Immature natural killer cell (primary cell): ENCODE measurements at regions not wholly inside any gene's neighbourhood (a gene's known extent, or its start where the extent isn't known, plus 50 kb on each side); places are given as distances from the start of the nearest gene placed in this dataset.

ENCODE experiments used
- DNase-seq, 3 donors: peaks; one replicate each; pipeline ENCODE4 v3.0.0; 2022; ENCODE audit warnings: mixed read lengths in 1 of 3
- H3K27ac Mint-ChIP-seq, 6 donors: one replicate each; pipeline ENCODE4 v1.8.0; 2020; ENCODE audit warnings: mixed read lengths in 6 of 6, mild to moderate bottlenecking in 5 of 6, inconsistent platforms in 4 of 6, moderate library complexity in 3 of 6
- H3K27me3 Mint-ChIP-seq, 3 donors: one replicate each; pipeline ENCODE4 v1.8.0; 2020 to 2021; ENCODE audit warnings: low read depth in 3 of 3, mild to moderate bottlenecking in 3 of 3, mixed read lengths in 3 of 3, moderate library complexity in 3 of 3, inconsistent platforms in 1 of 3
- H3K36me3 Mint-ChIP-seq, 3 donors: one replicate each; pipeline ENCODE4 v1.8.0; 2020; ENCODE audit warnings: mixed read lengths in 3 of 3, inconsistent platforms in 2 of 3, mild to moderate bottlenecking in 2 of 3
- H3K4me1 Mint-ChIP-seq, 2 donors: one replicate each; pipeline ENCODE4 v1.8.0; 2020; ENCODE audit warnings: inconsistent platforms in 2 of 2, mild to moderate bottlenecking in 2 of 2, mixed read lengths in 2 of 2, moderate library complexity in 1 of 2
- H3K4me3 Mint-ChIP-seq, 5 donors: one replicate each; pipeline ENCODE4 v1.8.0; 2020; ENCODE audit warnings: mild to moderate bottlenecking in 5 of 5, mixed read lengths in 5 of 5, inconsistent platforms in 3 of 5, moderate library complexity in 3 of 5
- H3K9me3 Mint-ChIP-seq, 6 donors: one replicate each; pipeline ENCODE4 v1.8.0; 2020; ENCODE audit warnings: mild to moderate bottlenecking in 6 of 6, mixed read lengths in 6 of 6, inconsistent platforms in 4 of 6, moderate library complexity in 3 of 6

- Mint-ChIP-seq H3K4me3 (no peak overlapping the region), H3K27ac (no peak overlapping the region), H3K36me3 (no peaks in the 10 kb centered on the region), H3K27me3 (no peaks in the 10 kb centered on the region), H3K4me1 (no peaks in the 10 kb centered on the region), H3K9me3 (peaks cover 9 to 62% (median 23%) of the 10 kb centered on the region in 6 donors)
- no peak for DNase-seq
These were observed 1216.3 kb upstream of the ADGRL3 start for GRCh38 chr4:59983852-59984251.

GRCh38 chr4:59987289-59987688, 1212.8 kb upstream of the ADGRL3 start:
- no peak for DNase-seq
- Mint-ChIP-seq H3K27me3 (no peaks in the 10 kb centered on the region), H3K4me1 (no peaks in the 10 kb centered on the region), H3K9me3 (peaks cover 8 to 39% (median 17%) of the 10 kb centered on the region in 6 donors), H3K4me3 (no peak overlapping the region), H3K36me3 (no peaks in the 10 kb centered on the region), H3K27ac (no peak overlapping the region)

- H3K9me3 Mint-ChIP-seq: peaks cover 19 to 52% (median 28%) of the 10 kb centered on the region in 6 donors
- DNase-seq: no peak
- H3K27ac Mint-ChIP-seq: no peak overlapping the region
- no peak overlapping the region for H3K4me3 Mint-ChIP-seq
- H3K27me3 Mint-ChIP-seq: peaks cover 0 to 2% (median 0%) of the 10 kb centered on the region in 3 donors
- H3K4me1 Mint-ChIP-seq: no peaks in the 10 kb centered on the region
- H3K36me3 Mint-ChIP-seq: no peaks in the 10 kb centered on the region
These were observed 1206.0 kb upstream of the ADGRL3 start for GRCh38 chr4:59994118-59994517.

GRCh38 chr4:60002603-60003337, 1197.4 kb upstream of the ADGRL3 start:
- no peak overlapping the region for H3K4me3 Mint-ChIP-seq
- H3K36me3 Mint-ChIP-seq: peaks cover 0 to 3% (median 0%) of the 10 kb centered on the region in 3 donors
- DNase-seq: no peak
- H3K27ac Mint-ChIP-seq: no peak overlapping the region
- no peaks in the 10 kb centered on the region for H3K27me3 Mint-ChIP-seq
- H3K9me3 Mint-ChIP-seq: peaks cover 11 to 58% (median 21%) of the 10 kb centered on the region in 6 donors
- H3K4me1 Mint-ChIP-seq: no peaks in the 10 kb centered on the region

- no peak overlapping the region for H3K4me3 Mint-ChIP-seq
- H3K36me3 Mint-ChIP-seq: no peaks in the 10 kb centered on the region
- H3K9me3 Mint-ChIP-seq: peaks cover 10 to 41% (median 14%) of the 10 kb centered on the region in 6 donors
- no peak overlapping the region for H3K27ac Mint-ChIP-seq
- DNase-seq: no peak
- H3K27me3 Mint-ChIP-seq: no peaks in the 10 kb centered on the region
- no peaks in the 10 kb centered on the region for H3K4me1 Mint-ChIP-seq
These were observed 1186.5 kb upstream of the ADGRL3 start for GRCh38 chr4:60013464-60014184.

GRCh38 chr4:60016971-60017370, 1183.2 kb upstream of the ADGRL3 start:
- Mint-ChIP-seq H3K9me3 (peaks cover 7 to 33% (median 9%) of the 10 kb centered on the region in 6 donors), H3K27me3 (no peaks in the 10 kb centered on the region), H3K4me3 (no peak overlapping the region), H3K36me3 (no peaks in the 10 kb centered on the region), H3K4me1 (no peaks in the 10 kb centered on the region), H3K27ac (no peak overlapping the region)
- no peak for DNase-seq

- no peaks in the 10 kb centered on the region for H3K4me1 Mint-ChIP-seq
- H3K9me3 Mint-ChIP-seq: peaks cover 5 to 21% (median 8%) of the 10 kb centered on the region in 6 donors
- H3K27ac Mint-ChIP-seq: no peak overlapping the region
- H3K27me3 Mint-ChIP-seq: no peaks in the 10 kb centered on the region
- DNase-seq: no peak
- H3K36me3 Mint-ChIP-seq: no peaks in the 10 kb centered on the region
- H3K4me3 Mint-ChIP-seq: no peak overlapping the region
These were observed 1180.9 kb upstream of the ADGRL3 start for GRCh38 chr4:60019180-60019579.

- no peaks in the 10 kb centered on the region for H3K27me3 Mint-ChIP-seq
- no peak overlapping the region for H3K4me3 Mint-ChIP-seq
- no peak overlapping the region for H3K27ac Mint-ChIP-seq
- no peaks in the 10 kb centered on the region for H3K36me3 Mint-ChIP-seq
- no peak for DNase-seq
- H3K9me3 Mint-ChIP-seq: peaks cover 5 to 17% (median 7%) of the 10 kb centered on the region in 6 donors
- H3K4me1 Mint-ChIP-seq: no peaks in the 10 kb centered on the region
These were observed 1180.2 kb upstream of the ADGRL3 start for GRCh38 chr4:60019946-60020345.

GRCh38 chr4:60020389-60020788, 1179.7 kb upstream of the ADGRL3 start:
- Mint-ChIP-seq H3K4me1 (no peaks in the 10 kb centered on the region), H3K4me3 (no peak overlapping the region), H3K27me3 (no peaks in the 10 kb centered on the region), H3K36me3 (no peaks in the 10 kb centered on the region), H3K27ac (no peak overlapping the region), H3K9me3 (peaks cover 4 to 18% (median 7%) of the 10 kb centered on the region in 6 donors)
- no peak for DNase-seq

- H3K4me3 Mint-ChIP-seq: no peak overlapping the region
These were observed 1166.3 kb upstream of the ADGRL3 start for GRCh38 chr4:60033826-60034225.

GRCh38 chr4:60034361-60034760, 1165.8 kb upstream of the ADGRL3 start:
- no peaks in the 10 kb centered on the region for H3K27me3 Mint-ChIP-seq
- peaks cover 2 to 46% (median 13%) of the 10 kb centered on the region in 6 donors for H3K9me3 Mint-ChIP-seq
- no peak overlapping the region for H3K27ac Mint-ChIP-seq
- DNase-seq: no peak
- no peaks in the 10 kb centered on the region for H3K4me1 Mint-ChIP-seq
- H3K36me3 Mint-ChIP-seq: peaks cover 0 to 5% (median 0%) of the 10 kb centered on the region in 3 donors
- H3K4me3 Mint-ChIP-seq: no peak overlapping the region

More at GRCh38 chr4:60033826-60034225, 1166.3 kb upstream of the ADGRL3 start:
- Mint-ChIP-seq H3K9me3 (peaks cover 2 to 42% (median 12%) of the 10 kb centered on the region in 6 donors), H3K36me3 (peaks cover 0 to 5% (median 0%) of the 10 kb centered on the region in 3 donors), H3K4me1 (no peaks in the 10 kb centered on the region), H3K27me3 (no peaks in the 10 kb centered on the region), H3K27ac (no peak overlapping the region)
- DNase-seq: no peak

- Mint-ChIP-seq H3K9me3 (peaks cover 0 to 37% (median 24%) of the 10 kb centered on the region in 6 donors), H3K4me3 (no peak overlapping the region), H3K4me1 (no peaks in the 10 kb centered on the region)
These were observed 1160.2 kb upstream of the ADGRL3 start for GRCh38 chr4:60039908-60040307.

GRCh38 chr4:60042231-60042652, 1157.9 kb upstream of the ADGRL3 start:
- Mint-ChIP-seq H3K4me3 (no peak overlapping the region), H3K9me3 (peaks cover 0 to 38% (median 24%) of the 10 kb centered on the region in 6 donors), H3K27me3 (no peaks in the 10 kb centered on the region), H3K4me1 (no peaks in the 10 kb centered on the region), H3K27ac (no peak overlapping the region), H3K36me3 (peaks cover 0 to 3% (median 0%) of the 10 kb centered on the region in 3 donors)
- DNase-seq: no peak

More at GRCh38 chr4:60039908-60040307, 1160.2 kb upstream of the ADGRL3 start:
- Mint-ChIP-seq H3K27ac (no peak overlapping the region), H3K36me3 (peaks cover 0 to 3% (median 0%) of the 10 kb centered on the region in 3 donors), H3K27me3 (no peaks in the 10 kb centered on the region)
- no peak for DNase-seq

GRCh38 chr4:60042941-60043340, 1157.2 kb upstream of the ADGRL3 start:
- DNase-seq: no peak
- no peaks in the 10 kb centered on the region for H3K27me3 Mint-ChIP-seq
- no peaks in the 10 kb centered on the region for H3K4me1 Mint-ChIP-seq
- H3K27ac Mint-ChIP-seq: no peak overlapping the region
- H3K36me3 Mint-ChIP-seq: peaks cover 0 to 3% (median 0%) of the 10 kb centered on the region in 3 donors
- H3K4me3 Mint-ChIP-seq: no peak overlapping the region
- H3K9me3 Mint-ChIP-seq: peaks cover 0 to 36% (median 22%) of the 10 kb centered on the region in 6 donors
